Activated T-helper 17 cell treated with anti-CD3 and anti-CD28 coated beads, Interleukin-2, amount 50 U/mL, for 72 hours (primary cell): ENCODE measurements at regions not wholly inside any gene's neighbourhood (a gene's known extent, or its start where the extent isn't known, plus 50 kb on each side); places are given as distances from the start of the nearest gene placed in this dataset.

Experiments used
- ATAC-seq: fragments of 150-1000 bp; cut with Tn5 transposase; replicated peaks from 2 replicates; pipeline ENCODE4 v1.10.0; 2021; ENCODE audit warnings: mild to moderate bottlenecking, moderate library complexity
- H3K27ac Mint-ChIP-seq: one replicate; pipeline ENCODE4 v1.8.0; 2022; ENCODE audit warnings: mixed read lengths
- H3K27me3 Mint-ChIP-seq: one replicate; pipeline ENCODE4 v1.8.0; 2022; ENCODE audit warnings: mixed read lengths
- H3K36me3 Mint-ChIP-seq: one replicate; pipeline ENCODE4 v1.8.0; 2022; ENCODE audit warnings: low read depth, mild to moderate bottlenecking, mixed read lengths
- H3K4me1 Mint-ChIP-seq: one replicate; pipeline ENCODE4 v1.8.0; 2022; ENCODE audit warnings: mixed read lengths
- H3K4me3 Mint-ChIP-seq: one replicate; pipeline ENCODE4 v1.8.0; 2022; ENCODE audit warnings: mild to moderate bottlenecking, mixed read lengths
- H3K9me3 Mint-ChIP-seq: one replicate; pipeline ENCODE4 v1.8.0; 2022; ENCODE audit warnings: mixed read lengths

- ATAC-seq = no peak
- no peak overlapping the region for H3K27ac Mint-ChIP-seq
- H3K9me3 Mint-ChIP-seq = peaks cover 15% of the 10 kb centered on the region
- H3K36me3 Mint-ChIP-seq = no peaks in the 10 kb centered on the region
- H3K4me3 Mint-ChIP-seq = no peak overlapping the region
- H3K4me1 Mint-ChIP-seq = no peaks in the 10 kb centered on the region
- no peaks in the 10 kb centered on the region for H3K27me3 Mint-ChIP-seq
Measured at GRCh38 chr16:64730261-64730660, 391.6 kb downstream of the CDH11 start.

- H3K27me3 Mint-ChIP-seq = no peaks in the 10 kb centered on the region
- peaks cover 17% of the 10 kb centered on the region for H3K9me3 Mint-ChIP-seq
- no peak for ATAC-seq
- no peak overlapping the region for H3K4me3 Mint-ChIP-seq
- H3K27ac Mint-ChIP-seq = no peak overlapping the region
- H3K36me3 Mint-ChIP-seq = no peaks in the 10 kb centered on the region
- no peaks in the 10 kb centered on the region for H3K4me1 Mint-ChIP-seq
Measured at GRCh38 chr16:64724339-64724738, 397.5 kb downstream of the CDH11 start.

- Mint-ChIP-seq H3K27ac (no peak overlapping the region), H3K27me3 (no peaks in the 10 kb centered on the region), H3K9me3 (peaks cover 15% of the 10 kb centered on the region), H3K4me1 (no peaks in the 10 kb centered on the region), H3K36me3 (no peaks in the 10 kb centered on the region), H3K4me3 (no peak overlapping the region)
- ATAC-seq = no peak
Measured at GRCh38 chr16:64718486-64718885, 403.4 kb downstream of the CDH11 start.

- Mint-ChIP-seq H3K4me3 (no peak overlapping the region), H3K36me3 (no peaks in the 10 kb centered on the region), H3K27me3 (no peaks in the 10 kb centered on the region), H3K4me1 (no peaks in the 10 kb centered on the region), H3K9me3 (peaks cover 11% of the 10 kb centered on the region), H3K27ac (no peak overlapping the region)
- no peak for ATAC-seq
Measured at GRCh38 chr16:64717871-64718270, 404.0 kb downstream of the CDH11 start.

- no peak overlapping the region for H3K4me3 Mint-ChIP-seq
- H3K27ac Mint-ChIP-seq = no peak overlapping the region
- H3K36me3 Mint-ChIP-seq = no peaks in the 10 kb centered on the region
- no peak for ATAC-seq
- no peaks in the 10 kb centered on the region for H3K4me1 Mint-ChIP-seq
- peaks cover 16% of the 10 kb centered on the region for H3K9me3 Mint-ChIP-seq
- H3K27me3 Mint-ChIP-seq = no peaks in the 10 kb centered on the region
Measured at GRCh38 chr16:64715624-64716023, 406.2 kb downstream of the CDH11 start.

GRCh38 chr16:64712026-64712425 is 409.8 kb downstream of the CDH11 start:
- H3K4me1 Mint-ChIP-seq = no peaks in the 10 kb centered on the region
- no peak overlapping the region for H3K27ac Mint-ChIP-seq

GRCh38 chr16:64711596-64711995 is 410.3 kb downstream of the CDH11 start:
- Mint-ChIP-seq H3K27me3 (no peaks in the 10 kb centered on the region), H3K36me3 (no peaks in the 10 kb centered on the region), H3K4me1 (no peaks in the 10 kb centered on the region), H3K9me3 (peaks cover 8% of the 10 kb centered on the region), H3K4me3 (no peak overlapping the region), H3K27ac (no peak overlapping the region)
- no peak for ATAC-seq

More at GRCh38 chr16:64712026-64712425, 409.8 kb downstream of the CDH11 start:
- Mint-ChIP-seq H3K36me3 (no peaks in the 10 kb centered on the region), H3K4me3 (no peak overlapping the region), H3K27me3 (no peaks in the 10 kb centered on the region), H3K9me3 (peaks cover 8% of the 10 kb centered on the region)
- ATAC-seq = no peak

GRCh38 chr16:64711026-64711425 is 410.8 kb downstream of the CDH11 start:
- H3K36me3 Mint-ChIP-seq = no peaks in the 10 kb centered on the region
- H3K27me3 Mint-ChIP-seq = no peaks in the 10 kb centered on the region
- no peak for ATAC-seq
- H3K4me3 Mint-ChIP-seq = no peak overlapping the region
- peaks cover 8% of the 10 kb centered on the region for H3K9me3 Mint-ChIP-seq
- H3K27ac Mint-ChIP-seq = no peak overlapping the region
- H3K4me1 Mint-ChIP-seq = no peaks in the 10 kb centered on the region

GRCh38 chr16:64705443-64705842 is 416.4 kb downstream of the CDH11 start:
- H3K4me1 Mint-ChIP-seq = no peaks in the 10 kb centered on the region
- no peak overlapping the region for H3K4me3 Mint-ChIP-seq
- H3K27ac Mint-ChIP-seq = no peak overlapping the region
- H3K27me3 Mint-ChIP-seq = no peaks in the 10 kb centered on the region
- no peaks in the 10 kb centered on the region for H3K36me3 Mint-ChIP-seq
- no peak for ATAC-seq
- H3K9me3 Mint-ChIP-seq = peaks cover 18% of the 10 kb centered on the region

- no peak overlapping the region for H3K4me3 Mint-ChIP-seq
- H3K9me3 Mint-ChIP-seq = peaks cover 18% of the 10 kb centered on the region
- H3K36me3 Mint-ChIP-seq = no peaks in the 10 kb centered on the region
- H3K27ac Mint-ChIP-seq = no peak overlapping the region
- H3K4me1 Mint-ChIP-seq = no peaks in the 10 kb centered on the region
- no peaks in the 10 kb centered on the region for H3K27me3 Mint-ChIP-seq
- no peak for ATAC-seq
Measured at GRCh38 chr16:64704386-64704785, 417.5 kb downstream of the CDH11 start.

- H3K4me1 Mint-ChIP-seq = no peaks in the 10 kb centered on the region
- H3K9me3 Mint-ChIP-seq = peaks cover 19% of the 10 kb centered on the region
- H3K27ac Mint-ChIP-seq = no peak overlapping the region
- no peak overlapping the region for H3K4me3 Mint-ChIP-seq
- no peaks in the 10 kb centered on the region for H3K36me3 Mint-ChIP-seq
- no peaks in the 10 kb centered on the region for H3K27me3 Mint-ChIP-seq
- no peak for ATAC-seq
Measured at GRCh38 chr16:64702415-64702814, 419.4 kb downstream of the CDH11 start.

- Mint-ChIP-seq H3K36me3 (no peaks in the 10 kb centered on the region), H3K4me3 (no peak overlapping the region)
- ATAC-seq = no peak
Measured at GRCh38 chr16:64700628-64701027, 421.2 kb downstream of the CDH11 start.

GRCh38 chr16:64696866-64697265 is 425.0 kb downstream of the CDH11 start:
- ATAC-seq = no peak
- Mint-ChIP-seq H3K27ac (no peak overlapping the region), H3K4me3 (no peak overlapping the region), H3K36me3 (no peaks in the 10 kb centered on the region), H3K9me3 (peaks cover 15% of the 10 kb centered on the region), H3K4me1 (no peaks in the 10 kb centered on the region), H3K27me3 (no peaks in the 10 kb centered on the region)

More at GRCh38 chr16:64700628-64701027, 421.2 kb downstream of the CDH11 start:
- Mint-ChIP-seq H3K27me3 (no peaks in the 10 kb centered on the region), H3K4me1 (no peaks in the 10 kb centered on the region), H3K27ac (no peak overlapping the region), H3K9me3 (peaks cover 22% of the 10 kb centered on the region)

- peaks cover 11% of the 10 kb centered on the region for H3K9me3 Mint-ChIP-seq
- H3K4me1 Mint-ChIP-seq = no peaks in the 10 kb centered on the region
- no peak overlapping the region for H3K27ac Mint-ChIP-seq
- H3K27me3 Mint-ChIP-seq = no peaks in the 10 kb centered on the region
- no peaks in the 10 kb centered on the region for H3K36me3 Mint-ChIP-seq
- no peak overlapping the region for H3K4me3 Mint-ChIP-seq
- ATAC-seq = no peak
Measured at GRCh38 chr16:64695684-64696083, 426.2 kb downstream of the CDH11 start.

- H3K9me3 Mint-ChIP-seq = peaks cover 14% of the 10 kb centered on the region
- no peaks in the 10 kb centered on the region for H3K4me1 Mint-ChIP-seq
Measured at GRCh38 chr16:64693946-64694345, 427.9 kb downstream of the CDH11 start.

GRCh38 chr16:64687786-64688185 is 434.1 kb downstream of the CDH11 start:
- no peak overlapping the region for H3K27ac Mint-ChIP-seq
- no peak overlapping the region for H3K4me3 Mint-ChIP-seq
- no peaks in the 10 kb centered on the region for H3K27me3 Mint-ChIP-seq
- no peak for ATAC-seq
- no peaks in the 10 kb centered on the region for H3K36me3 Mint-ChIP-seq
- no peaks in the 10 kb centered on the region for H3K4me1 Mint-ChIP-seq
- peaks cover 28% of the 10 kb centered on the region for H3K9me3 Mint-ChIP-seq

More at GRCh38 chr16:64693946-64694345, 427.9 kb downstream of the CDH11 start:
- no peaks in the 10 kb centered on the region for H3K36me3 Mint-ChIP-seq
- no peak overlapping the region for H3K4me3 Mint-ChIP-seq
- no peaks in the 10 kb centered on the region for H3K27me3 Mint-ChIP-seq
- H3K27ac Mint-ChIP-seq = no peak overlapping the region
- no peak for ATAC-seq
